Activated naive CD4-positive, alpha-beta T cell treated with anti-CD3 and anti-CD28 coated beads for 36 hours (primary cell): ENCODE measurements at regions not wholly inside any gene's neighbourhood (a gene's known extent, or its start where the extent isn't known, plus 50 kb on each side); places are given as distances from the start of the nearest gene placed in this dataset.
"Not testable (repeated sequence)": the region's sequence is repeated elsewhere in the genome, so short reads cannot be mapped to it uniquely, and the experiment has no call there.

Experiments used
- CTCF ChIA-PET: fragments of 350-600 bp; sonication (Branson Sonifier 250); formaldehyde crosslinking; loops from one replicate; lab custom pipeline; 2021; ENCODE audit warnings: antibody characterized with exemption; lab: Charles Lee
- DNase-seq: peaks from one replicate; pipeline ENCODE4 v3.0.0-alpha.2; 2020
- H3K27ac Mint-ChIP-seq: one replicate; pipeline ENCODE4 v1.8.0; 2021; ENCODE audit warnings: mild to moderate bottlenecking, mixed read lengths
- H3K27me3 Mint-ChIP-seq: one replicate; pipeline ENCODE4 v1.8.0; 2021; ENCODE audit warnings: low read depth, mixed read lengths
- H3K36me3 Mint-ChIP-seq: one replicate; pipeline ENCODE4 v1.8.0; 2021; ENCODE audit warnings: low read depth, mixed read lengths
- H3K4me1 Mint-ChIP-seq: one replicate; pipeline ENCODE4 v1.8.0; 2021; ENCODE audit warnings: low read depth, mixed read lengths
- H3K4me3 Mint-ChIP-seq: one replicate; pipeline ENCODE4 v1.8.0; 2021; ENCODE audit warnings: mild to moderate bottlenecking, moderate library complexity, mixed read lengths
- H3K9me3 Mint-ChIP-seq: one replicate; pipeline ENCODE4 v1.8.0; 2021; ENCODE audit warnings: mixed read lengths
- intact Hi-C: fragments of 100-400 bp; cut with micrococcal nuclease; formaldehyde crosslinking; loops from one replicate; pipeline ENCODE4 v1.15.1; 2023

GRCh38 chr14:38000340-38000739 lies 207.4 kb upstream of the SSTR1 start:
- no peaks in the 10 kb centered on the region for H3K36me3 Mint-ChIP-seq
- no peaks in the 10 kb centered on the region for H3K4me1 Mint-ChIP-seq
- no peaks in the 10 kb centered on the region for H3K9me3 Mint-ChIP-seq
- no peak overlapping the region for H3K4me3 Mint-ChIP-seq
- DNase-seq: no peak
- intact Hi-C loops: no loop called here
- no peaks in the 10 kb centered on the region for H3K27me3 Mint-ChIP-seq
- no peak overlapping the region for H3K27ac Mint-ChIP-seq
- CTCF ChIA-PET: no interaction called here

DNA sequence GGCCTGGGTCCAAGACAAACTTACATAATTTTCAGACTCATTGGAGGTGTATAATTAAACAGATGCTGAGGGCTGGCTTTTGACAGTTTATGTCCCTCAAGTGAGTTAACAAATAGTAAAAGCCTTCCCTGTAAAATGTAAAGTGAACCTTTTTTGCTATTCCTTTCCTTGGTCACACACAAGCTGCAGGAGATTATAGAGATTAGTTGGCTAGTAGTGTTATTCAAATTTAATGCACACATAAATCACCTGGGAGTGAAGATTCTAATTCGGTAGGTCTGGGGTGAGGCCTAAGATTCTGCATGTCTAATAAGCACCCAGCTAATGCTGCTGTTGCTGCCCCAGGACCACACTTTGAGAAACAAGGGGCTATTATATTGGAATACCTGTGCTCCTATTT lies 206.2 kb upstream of the SSTR1 start:
- intact Hi-C loops: no loop called here
- Mint-ChIP-seq H3K4me3 (no peak overlapping the region), H3K9me3 (no peaks in the 10 kb centered on the region), H3K36me3 (no peaks in the 10 kb centered on the region), H3K27me3 (no peaks in the 10 kb centered on the region), H3K27ac (no peak overlapping the region), H3K4me1 (no peaks in the 10 kb centered on the region)
- CTCF ChIA-PET: no interaction called here
- DNase-seq: no peak

GRCh38 chr14:38003746-38004609 lies 203.7 kb upstream of the SSTR1 start:
- Mint-ChIP-seq H3K36me3 (no peaks in the 10 kb centered on the region), H3K4me1 (no peaks in the 10 kb centered on the region), H3K27ac (no peak overlapping the region), H3K27me3 (no peaks in the 10 kb centered on the region), H3K4me3 (no peak overlapping the region), H3K9me3 (no peaks in the 10 kb centered on the region)
- DNase-seq: no peak
- intact Hi-C loops: no loop called here
- CTCF ChIA-PET: interaction anchor here (0.6 to 0.8 kb wide), 3 partner anchors 18 to 645 kb away, joined by 4 to 7 read pairs (median 5); no protein-coding TSS in a partner anchor

DNA sequence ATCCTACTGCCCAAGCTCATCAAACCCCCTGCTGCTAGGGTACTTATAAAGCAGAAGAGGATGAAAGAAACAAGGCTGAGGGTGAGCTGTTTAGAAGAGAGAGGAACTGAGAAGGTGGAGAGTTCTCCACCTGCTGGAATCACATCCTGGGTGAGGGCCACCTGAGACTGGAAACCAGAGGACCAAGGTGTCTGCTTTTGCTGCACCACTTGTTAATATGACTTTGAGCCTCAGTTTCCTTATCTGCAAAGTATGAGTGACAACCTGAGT lies 203.2 kb upstream of the SSTR1 start:
- H3K27ac Mint-ChIP-seq: no peak overlapping the region
- intact Hi-C loops: no loop called here
- DNase-seq: no peak
- H3K4me1 Mint-ChIP-seq: no peaks in the 10 kb centered on the region
- H3K9me3 Mint-ChIP-seq: no peaks in the 10 kb centered on the region
- no peaks in the 10 kb centered on the region for H3K27me3 Mint-ChIP-seq
- H3K4me3 Mint-ChIP-seq: no peak overlapping the region
- CTCF ChIA-PET: interaction anchor here (0.6 to 1.0 kb wide), 2 partner anchors 77 to 645 kb away, joined by 3 to 4 read pairs; no protein-coding TSS in a partner anchor
- no peaks in the 10 kb centered on the region for H3K36me3 Mint-ChIP-seq

DNA sequence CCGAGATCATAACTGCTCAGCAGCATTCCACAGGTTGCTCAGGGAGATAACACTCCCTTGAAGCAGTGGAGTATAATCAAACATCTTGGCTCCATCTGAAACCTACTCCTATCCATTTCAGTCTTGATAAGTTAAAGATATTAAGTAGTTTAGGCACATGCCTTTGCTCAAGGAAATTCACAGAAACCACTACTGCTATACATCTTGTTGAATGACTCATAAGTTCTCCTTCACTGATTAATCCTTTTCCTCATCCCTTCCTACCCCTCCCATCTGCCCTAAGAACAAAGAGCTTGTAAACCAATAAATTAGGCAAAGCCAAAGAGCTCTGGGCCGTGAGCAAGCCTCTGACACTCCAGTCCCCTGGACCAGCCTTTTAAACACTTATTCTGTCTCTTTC lies 196.5 kb upstream of the SSTR1 start:
- H3K27me3 Mint-ChIP-seq, DNase-seq, H3K4me1 Mint-ChIP-seq, H3K27ac Mint-ChIP-seq, H3K36me3 Mint-ChIP-seq, H3K4me3 Mint-ChIP-seq, intact Hi-C loops, CTCF ChIA-PET: not testable (repeated sequence)
- peaks cover 14% of the 10 kb centered on the region for H3K9me3 Mint-ChIP-seq

GRCh38 chr14:38012056-38012455 lies 195.6 kb upstream of the SSTR1 start:
- Mint-ChIP-seq H3K27ac (no peak overlapping the region), H3K27me3 (no peaks in the 10 kb centered on the region), H3K4me1 (no peaks in the 10 kb centered on the region), H3K4me3 (no peak overlapping the region), H3K36me3 (peaks cover 6% of the 10 kb centered on the region), H3K9me3 (peaks cover 14% of the 10 kb centered on the region)
- intact Hi-C loops: no loop called here
- CTCF ChIA-PET: no interaction called here
- no peak for DNase-seq

DNA sequence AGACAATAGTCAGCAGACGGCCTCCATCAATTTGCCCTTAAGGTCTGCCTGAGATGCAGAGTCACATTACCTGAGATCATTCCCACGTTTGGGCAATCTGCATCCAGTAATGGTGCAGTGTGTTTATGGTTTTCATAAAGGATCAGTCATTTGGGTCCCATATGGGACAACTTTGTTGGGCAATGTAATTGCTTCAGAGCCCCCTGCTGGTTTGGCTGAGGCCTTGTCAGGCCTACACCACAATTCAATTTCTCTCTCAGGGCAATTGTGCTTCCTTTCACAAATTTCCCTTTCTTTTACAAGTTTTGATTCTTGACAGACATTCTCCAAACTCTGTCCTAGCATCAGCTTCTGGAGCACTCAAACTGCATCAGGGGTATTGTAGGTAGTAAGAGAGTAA lies 191.2 kb upstream of the SSTR1 start:
- no peak overlapping the region for H3K4me3 Mint-ChIP-seq

DNA sequence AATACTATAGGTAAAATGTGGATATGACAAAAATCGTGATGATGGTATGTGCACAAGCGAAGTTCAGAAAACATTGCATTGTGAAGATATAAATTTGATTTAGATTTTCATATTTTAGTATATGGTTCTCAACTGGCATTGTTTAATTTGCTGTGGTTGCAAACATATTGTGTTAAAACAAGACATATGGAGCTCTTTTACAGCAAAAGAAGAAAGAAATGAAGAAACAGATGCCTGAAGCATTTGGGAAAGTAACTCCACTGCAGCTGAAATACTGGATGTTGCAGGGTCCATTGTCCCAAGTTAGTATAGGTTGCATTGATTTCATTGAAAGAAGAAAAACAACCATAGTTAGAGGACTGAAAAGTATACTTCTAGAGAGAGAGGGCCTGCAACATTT lies 185.8 kb upstream of the SSTR1 start:
- Mint-ChIP-seq H3K4me3 (no peak overlapping the region), H3K4me1 (no peaks in the 10 kb centered on the region), H3K27me3 (no peaks in the 10 kb centered on the region), H3K27ac (no peak overlapping the region), H3K9me3 (peaks cover 20% of the 10 kb centered on the region), H3K36me3 (peaks cover 6% of the 10 kb centered on the region)
- CTCF ChIA-PET: interaction anchor here (0.6 kb wide), 1 partner anchor 36 kb away, joined by 3 read pairs; no protein-coding TSS in a partner anchor
- DNase-seq: no peak
- intact Hi-C loops: no loop called here

More for the DNA sequence above, 191.2 kb upstream of the SSTR1 start:
- H3K27me3 Mint-ChIP-seq: no peaks in the 10 kb centered on the region
- H3K9me3 Mint-ChIP-seq: peaks cover 8% of the 10 kb centered on the region
- no peak overlapping the region for H3K27ac Mint-ChIP-seq
- no peak for DNase-seq
- CTCF ChIA-PET: interaction anchor here (0.9 kb wide), 1 partner anchor 14 kb away, joined by 3 read pairs; no protein-coding TSS in a partner anchor
- intact Hi-C loops: no loop called here
- no peaks in the 10 kb centered on the region for H3K4me1 Mint-ChIP-seq
- H3K36me3 Mint-ChIP-seq: peaks cover 5% of the 10 kb centered on the region

GRCh38 chr14:38022775-38023174 lies 184.9 kb upstream of the SSTR1 start:
- H3K4me1 Mint-ChIP-seq: no peaks in the 10 kb centered on the region
- CTCF ChIA-PET: interaction anchor here (0.7 kb wide), 1 partner anchor 342 kb away, joined by 4 read pairs; no protein-coding TSS in a partner anchor
- no peak for DNase-seq
- no peak overlapping the region for H3K4me3 Mint-ChIP-seq
- H3K27ac Mint-ChIP-seq: no peak overlapping the region
- peaks cover 6% of the 10 kb centered on the region for H3K36me3 Mint-ChIP-seq
- intact Hi-C loops: no loop called here
- H3K27me3 Mint-ChIP-seq: no peaks in the 10 kb centered on the region
- H3K9me3 Mint-ChIP-seq: peaks cover 20% of the 10 kb centered on the region

GRCh38 chr14:38038171-38038570 lies 169.5 kb upstream of the SSTR1 start:
- DNase-seq: no peak
- H3K27ac Mint-ChIP-seq: no peak overlapping the region
- no peak overlapping the region for H3K4me3 Mint-ChIP-seq
- H3K4me1 Mint-ChIP-seq: peaks cover 16% of the 10 kb centered on the region
- H3K9me3 Mint-ChIP-seq: no peaks in the 10 kb centered on the region
- intact Hi-C loops: no loop called here
- no peaks in the 10 kb centered on the region for H3K27me3 Mint-ChIP-seq
- CTCF ChIA-PET: interaction anchor here (0.7 kb wide), 2 partner anchors 31 to 158 kb away, joined by 3 read pairs; no protein-coding TSS in a partner anchor
- H3K36me3 Mint-ChIP-seq: no peaks in the 10 kb centered on the region

GRCh38 chr14:38038986-38039385 lies 168.7 kb upstream of the SSTR1 start:
- H3K27me3 Mint-ChIP-seq: no peaks in the 10 kb centered on the region
- H3K27ac Mint-ChIP-seq: no peak overlapping the region
- CTCF ChIA-PET: no interaction called here
- DNase-seq: no peak
- H3K9me3 Mint-ChIP-seq: no peaks in the 10 kb centered on the region
- no peak overlapping the region for H3K4me3 Mint-ChIP-seq
- H3K4me1 Mint-ChIP-seq: peaks cover 15% of the 10 kb centered on the region
- H3K36me3 Mint-ChIP-seq: no peaks in the 10 kb centered on the region
- intact Hi-C loops: no loop called here

- H3K27me3 Mint-ChIP-seq: no peaks in the 10 kb centered on the region
- H3K36me3 Mint-ChIP-seq: no peaks in the 10 kb centered on the region
- intact Hi-C loops: no loop called here
- DNase-seq: no peak
- peaks cover 11% of the 10 kb centered on the region for H3K4me1 Mint-ChIP-seq
- H3K4me3 Mint-ChIP-seq: no peak overlapping the region
- CTCF ChIA-PET: no interaction called here
- H3K27ac Mint-ChIP-seq: no peak overlapping the region
- H3K9me3 Mint-ChIP-seq: no peaks in the 10 kb centered on the region
Measured at GRCh38 chr14:38039496-38039895, 168.2 kb upstream of the SSTR1 start.

- CTCF ChIA-PET: no interaction called here
- intact Hi-C loops: no loop called here
- Mint-ChIP-seq H3K9me3 (no peaks in the 10 kb centered on the region), H3K36me3 (no peaks in the 10 kb centered on the region), H3K4me3 (no peak overlapping the region), H3K27ac (no peak overlapping the region), H3K27me3 (no peaks in the 10 kb centered on the region), H3K4me1 (peaks cover 2% of the 10 kb centered on the region)
- no peak for DNase-seq
Measured at GRCh38 chr14:38040411-38040810, 167.3 kb upstream of the SSTR1 start.
